ENCODE measurements at regions not wholly inside any gene's neighbourhood (a gene's known extent, or its start where the extent isn't known, plus 50 kb on each side); places are given as distances from the start of the nearest gene placed in this dataset.

GRCh38 chr3:115445559-115445958 is 177.8 kb upstream of the GAP43 start:
- no peak overlapping the region for H3K27ac ChIP-seq
- no peak for TF ChIP-seq ZFX (IDR thresholded peaks at IDR 0.05; ENCODE audit: borderline replicate concordance)
- no peak for TF ChIP-seq CTCF (IDR thresholded peaks at IDR 0.05)

GRCh38 chr3:115448851-115449250 is 174.5 kb upstream of the GAP43 start:
- H3K27ac ChIP-seq = no peak overlapping the region
- no peak for TF ChIP-seq CTCF (IDR thresholded peaks at IDR 0.05)
- no peak for TF ChIP-seq ZFX (IDR thresholded peaks at IDR 0.05; ENCODE audit: borderline replicate concordance)

GRCh38 chr3:115450036-115450435 is 173.3 kb upstream of the GAP43 start:
- TF ChIP-seq ZFX (IDR thresholded peaks at IDR 0.05; ENCODE audit: borderline replicate concordance) (no peak), CTCF (IDR thresholded peaks at IDR 0.05) (no peak)
- no peak overlapping the region for H3K27ac ChIP-seq

- no peak overlapping the region for H3K27ac ChIP-seq
- TF ChIP-seq ZFX (IDR thresholded peaks at IDR 0.05; ENCODE audit: borderline replicate concordance) (no peak), CTCF (IDR thresholded peaks at IDR 0.05) (no peak)
These were observed 159.3 kb upstream of the GAP43 start for GRCh38 chr3:115464036-115464435.

- TF ChIP-seq CTCF (IDR thresholded peaks at IDR 0.05) (no peak), ZFX (IDR thresholded peaks at IDR 0.05; ENCODE audit: borderline replicate concordance) (no peak)
- no peak overlapping the region for H3K27ac ChIP-seq
These were observed 153.7 kb upstream of the GAP43 start for GRCh38 chr3:115469649-115470048.

- no peak overlapping the region for H3K27ac ChIP-seq
- TF ChIP-seq CTCF (IDR thresholded peaks at IDR 0.05) (no peak), ZFX (IDR thresholded peaks at IDR 0.05; ENCODE audit: borderline replicate concordance) (no peak)
These were observed 153.1 kb upstream of the GAP43 start for GRCh38 chr3:115470254-115470653.

GRCh38 chr3:115475178-115476041 is 147.9 kb upstream of the GAP43 start:
- TF ChIP-seq CTCF (IDR thresholded peaks at IDR 0.05) (no peak), ZFX (IDR thresholded peaks at IDR 0.05; ENCODE audit: borderline replicate concordance) (no peak)
- no peak overlapping the region for H3K27ac ChIP-seq
